ENCODE measurements at regions not wholly inside any gene's neighbourhood (a gene's known extent, or its start where the extent isn't known, plus 50 kb on each side); places are given as distances from the start of the nearest gene placed in this dataset.
"Not testable (repeated sequence)": the region's sequence is repeated elsewhere in the genome, so short reads cannot be mapped to it uniquely, and the experiment has no call there.

GRCh38 chr7:32816409-32816948 lies 75.1 kb downstream of the KBTBD2 start:
- peak; percentile 46 for DNase-seq (ENCODE audit: low read depth)

DNA sequence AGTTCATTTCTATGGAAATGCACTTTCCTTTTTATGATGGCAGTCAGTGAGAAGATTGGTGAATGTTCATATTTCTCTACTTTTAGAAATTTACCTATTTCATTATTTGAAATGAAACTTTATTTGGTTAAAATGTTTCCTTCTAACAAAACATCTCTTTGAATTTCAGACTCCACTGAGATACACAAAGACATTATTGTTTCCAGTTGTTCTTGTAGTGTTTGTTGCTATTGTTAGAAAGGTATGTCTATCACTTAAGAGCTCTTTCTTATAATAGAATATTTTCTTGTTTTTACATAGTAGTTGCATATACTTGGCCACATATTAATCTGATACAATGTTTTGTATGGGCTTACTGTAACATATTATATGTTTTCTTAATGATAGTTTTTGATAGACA lies 76.8 kb downstream of the KBTBD2 start:
- DNase-seq (ENCODE audit: low read depth): not testable (repeated sequence)

DNA sequence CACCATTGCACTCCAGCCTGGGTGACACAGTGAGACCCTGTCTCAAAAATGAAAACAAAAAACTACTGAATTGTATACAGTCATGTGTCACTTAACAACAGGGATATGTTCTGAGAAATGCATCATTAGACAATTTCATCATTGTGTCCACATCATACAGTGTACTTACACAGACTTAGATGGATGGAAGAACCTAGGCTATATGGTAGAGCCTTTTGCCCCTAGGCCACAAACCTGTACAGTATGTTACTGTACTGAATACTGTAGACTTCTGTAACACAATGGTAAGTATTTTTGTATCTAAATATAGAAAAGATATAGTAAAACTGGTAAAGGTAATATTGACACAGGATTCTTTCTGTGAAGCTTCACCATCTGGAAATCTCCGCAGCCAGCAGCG lies 81.7 kb downstream of the KBTBD2 start:
- no peak for DNase-seq (ENCODE audit: low read depth)

- no peak for DNase-seq (ENCODE audit: low read depth)
Observed at GRCh38 chr7:32809347-32809746, 82.2 kb downstream of the KBTBD2 start.

- DNase-seq (ENCODE audit: low read depth): no peak
Observed at GRCh38 chr7:32803406-32804141, 88.0 kb downstream of the KBTBD2 start.

DNA sequence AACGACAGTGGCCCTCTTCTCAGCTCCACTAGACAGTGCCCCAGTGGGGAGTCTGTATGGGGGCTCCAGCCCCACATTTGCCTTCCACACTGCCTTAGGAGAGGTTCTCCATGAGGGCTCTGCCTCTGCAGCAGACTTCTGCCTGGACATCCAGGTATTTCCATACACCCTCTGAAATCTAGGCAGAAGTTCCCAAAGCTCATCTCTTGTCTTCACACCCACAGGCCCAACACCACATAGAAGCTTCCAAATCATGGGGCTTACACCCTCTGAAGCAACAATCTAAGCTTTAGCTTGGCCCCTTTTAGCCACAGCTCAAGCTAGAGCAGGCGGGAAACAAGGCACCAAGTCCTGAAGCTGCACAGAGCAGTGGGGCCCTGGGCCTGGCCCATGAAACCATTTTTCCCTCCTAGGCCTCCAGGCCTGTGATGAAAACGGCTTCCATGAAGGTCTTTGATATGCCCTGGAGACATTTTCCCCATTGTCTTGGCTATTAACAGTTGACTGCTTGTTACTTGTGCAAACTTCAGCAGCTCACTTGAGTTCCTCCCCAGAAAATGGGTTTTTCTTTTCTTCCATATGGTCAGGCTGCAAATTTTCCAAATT lies 89.2 kb downstream of the KBTBD2 start:
- DNase-seq (ENCODE audit: low read depth): no peak

DNA sequence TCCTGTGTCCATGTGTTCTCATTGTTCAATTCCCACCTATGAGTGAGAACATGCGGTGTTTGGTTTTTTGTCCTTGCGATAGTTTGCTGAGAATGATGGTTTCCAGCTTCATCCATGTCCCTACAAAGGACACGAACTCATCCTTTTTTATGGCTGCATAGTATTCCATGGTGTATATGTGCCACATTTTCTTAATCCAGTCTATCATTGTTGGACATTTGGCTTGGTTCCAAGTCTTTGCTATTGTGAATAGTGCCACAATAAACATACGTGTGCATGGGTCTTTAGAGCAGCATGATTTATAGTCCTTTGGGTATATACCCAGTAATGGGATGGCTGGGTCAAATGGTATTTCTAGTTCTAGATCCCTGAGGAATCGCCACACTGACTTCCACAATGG lies 98.5 kb downstream of the KBTBD2 start:
- not testable (repeated sequence) for DNase-seq (ENCODE audit: low read depth)

- DNase-seq (ENCODE audit: low read depth): peak; percentile 97
Observed at GRCh38 chr7:32790766-32791430, 100.7 kb downstream of the KBTBD2 start.

DNA sequence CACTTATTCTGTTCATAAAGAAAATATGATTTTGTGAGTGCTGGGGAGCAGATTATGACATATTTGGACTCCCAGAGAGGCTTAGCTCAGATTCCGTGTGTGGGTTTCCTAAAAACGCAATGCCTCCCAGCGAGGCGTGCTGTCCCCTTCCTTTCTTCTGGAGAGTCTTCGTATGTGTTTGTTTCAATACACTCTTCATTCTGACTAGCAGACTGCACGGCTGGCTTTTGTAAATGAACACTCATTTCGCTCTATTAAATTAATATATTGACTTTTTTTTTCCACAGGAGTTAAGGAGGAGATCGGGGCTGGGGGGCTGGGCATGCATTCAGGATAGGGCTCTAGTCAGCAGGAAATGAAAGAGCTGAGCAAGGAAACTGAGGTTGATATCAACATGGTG lies 102.3 kb downstream of the KBTBD2 start:
- not testable (repeated sequence) for DNase-seq (ENCODE audit: low read depth)

GRCh38 chr7:32788174-32788573 lies 103.4 kb downstream of the KBTBD2 start:
- not testable (repeated sequence) for DNase-seq (ENCODE audit: low read depth)

DNA sequence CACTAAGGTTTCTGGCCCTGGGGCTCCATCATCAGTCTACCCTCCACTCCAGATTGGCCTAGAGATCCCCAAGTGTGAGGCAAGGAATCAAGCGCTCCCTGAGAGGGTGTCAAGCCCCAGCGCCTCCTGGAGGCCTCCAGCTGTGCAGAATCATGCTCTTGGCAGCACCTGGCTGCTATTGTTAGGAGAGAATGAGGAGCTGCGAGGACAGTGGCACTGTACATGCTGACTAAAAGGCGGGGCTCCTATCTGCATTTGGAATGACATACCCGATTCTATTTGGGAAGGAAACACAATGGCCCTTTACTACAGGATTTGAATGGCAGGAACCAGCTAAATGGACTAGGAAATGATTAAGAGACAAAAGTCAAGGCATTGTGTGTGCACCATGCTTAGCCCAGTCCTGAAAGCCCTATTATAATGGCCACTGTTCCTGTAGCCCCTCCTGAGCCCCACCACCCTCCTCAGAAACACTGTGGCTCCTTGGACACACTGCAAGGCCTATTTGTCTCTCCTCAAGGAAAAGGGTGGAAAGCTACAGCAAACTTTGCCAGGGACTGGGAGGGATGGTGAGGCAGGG lies 106.1 kb downstream of the KBTBD2 start:
- DNase-seq (ENCODE audit: low read depth): not testable (repeated sequence)

DNA sequence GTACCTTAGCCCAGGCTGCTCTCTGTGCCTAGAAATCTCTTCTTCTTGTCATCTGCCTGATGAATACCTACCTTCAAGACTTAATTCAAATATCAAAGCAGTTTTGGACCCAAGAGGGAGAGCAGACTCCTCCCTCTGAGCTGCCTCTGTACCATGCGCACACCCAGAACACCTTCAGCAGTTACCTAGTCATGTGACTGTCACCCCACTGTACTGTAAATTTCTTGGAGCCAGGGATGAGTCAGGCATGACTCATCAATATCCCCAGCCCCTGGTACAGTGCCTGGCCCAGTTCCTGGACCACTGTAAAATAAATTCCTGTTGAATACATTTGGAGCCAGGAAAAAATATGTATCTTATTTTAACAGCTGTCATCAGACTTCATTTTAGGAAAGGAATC lies 111.7 kb downstream of the KBTBD2 start:
- DNase-seq (ENCODE audit: low read depth): not testable (repeated sequence)

DNA sequence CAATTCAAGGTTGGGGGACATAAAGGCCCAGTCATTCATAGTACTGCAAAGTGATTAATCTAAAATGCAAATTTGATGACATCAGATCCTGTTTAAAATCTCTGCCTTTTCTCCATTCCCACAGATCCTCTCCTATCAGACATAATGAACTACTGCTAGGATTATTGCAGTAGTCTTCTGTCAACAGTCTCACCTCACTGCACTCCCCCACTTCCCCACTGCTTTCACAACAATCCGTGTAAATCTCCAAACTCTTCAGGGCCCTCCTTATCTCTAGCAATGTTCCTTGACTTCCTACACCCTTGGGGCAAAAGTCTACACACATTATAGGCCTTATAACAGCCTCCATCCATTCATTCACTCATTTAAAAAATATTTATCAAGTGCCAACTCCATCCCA lies 112.4 kb downstream of the KBTBD2 start:
- no peak for DNase-seq (ENCODE audit: low read depth)

GRCh38 chr7:32777041-32777666 lies 114.4 kb downstream of the KBTBD2 start:
- peak; percentile 89 for DNase-seq (ENCODE audit: low read depth)

DNA sequence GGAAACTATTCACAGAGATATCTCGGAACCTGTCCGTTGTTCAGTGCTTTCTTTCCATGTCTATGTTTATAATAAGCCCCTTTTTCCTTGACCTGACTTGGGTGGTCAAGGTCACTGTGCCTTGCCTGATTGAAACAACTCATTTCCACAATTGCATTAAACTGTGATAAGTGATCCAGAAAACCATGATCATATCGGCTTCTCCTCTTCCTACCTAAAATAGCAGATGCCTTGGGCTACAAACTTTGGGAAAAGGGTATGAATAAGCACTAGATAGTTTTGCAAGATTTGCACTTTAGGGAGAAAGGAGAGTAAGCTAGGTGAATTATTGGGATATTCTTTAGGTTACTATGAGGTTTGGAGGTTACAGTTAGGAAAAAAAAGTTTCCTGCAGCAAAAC lies 115.2 kb downstream of the KBTBD2 start:
- not testable (repeated sequence) for DNase-seq (ENCODE audit: low read depth)

- not testable (repeated sequence) for DNase-seq (ENCODE audit: low read depth)
Observed at GRCh38 chr7:32775809-32776208, 115.8 kb downstream of the KBTBD2 start.

- peak; percentile 44 for DNase-seq (ENCODE audit: low read depth)
Observed at GRCh38 chr7:32774541-32774951, 117.0 kb downstream of the KBTBD2 start.

GRCh38 chr7:32768866-32769510 lies 122.6 kb downstream of the KBTBD2 start:
- DNase-seq (ENCODE audit: low read depth): peak; percentile 50

DNA sequence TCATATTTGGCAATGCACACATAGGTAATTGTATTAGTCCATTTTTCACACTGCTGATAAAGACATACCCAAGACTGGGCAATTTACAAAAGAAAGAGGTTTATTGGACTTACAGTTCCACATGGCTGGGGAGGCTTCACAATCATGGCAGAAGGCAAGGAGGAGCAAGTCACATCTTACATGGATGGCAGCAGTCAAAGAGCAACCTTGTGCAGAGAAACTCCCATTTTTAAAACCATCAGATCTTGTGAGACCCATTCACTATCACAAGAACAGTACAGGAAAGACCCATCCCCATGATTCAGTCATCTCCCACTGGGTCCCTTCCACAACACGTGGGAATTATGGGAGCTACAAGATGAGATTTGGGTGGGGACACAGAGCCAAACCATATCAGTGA lies 123.2 kb downstream of the KBTBD2 start:
- DNase-seq (ENCODE audit: low read depth): not testable (repeated sequence)

GRCh38 chr7:32765649-32766251 lies 125.8 kb downstream of the KBTBD2 start:
- peak; percentile 44 for DNase-seq (ENCODE audit: low read depth)

GRCh38 chr7:32765185-32765584 lies 126.4 kb downstream of the KBTBD2 start:
- no peak for DNase-seq (ENCODE audit: low read depth)

Measured in EH (cell line).